Heart right ventricle (tissue), 16 donors: ENCODE measurements at regions not wholly inside any gene's neighbourhood (a gene's known extent, or its start where the extent isn't known, plus 50 kb on each side); places are given as distances from the start of the nearest gene placed in this dataset.

Source experiments
- ATAC-seq, 8 donors: fragments of 200-7000 bp; cut with Tn5 transposase; one replicate each; pipeline ENCODE4 v1.9.1; 2020; ENCODE audit warnings: mild to moderate bottlenecking in 8 of 8, moderate library complexity in 8 of 8, moderate number of reproducible peaks in 1 of 8
- DNase-seq, 2 donors: peaks; one replicate each; pipeline ENCODE4 v3.0.0-alpha.2; 2020
- H3K27ac ChIP-seq, 10 donors: fragments of 200-600 bp; sonication (generic) in 2 of 10; one replicate each; pipeline versions ENCODE4 v1.5.0 to v1.8.0; 2020 to 2022; ENCODE audit warnings: mild to moderate bottlenecking in 3 of 10
- H3K27me3 ChIP-seq, 7 donors: fragments of 200-600 bp; one replicate each; pipeline ENCODE4 v1.8.0; 2021 to 2022; ENCODE audit warnings: mild to moderate bottlenecking in 2 of 7
- H3K36me3 ChIP-seq, 9 donors: fragments of 200-600 bp; sonication (generic) in 1 of 9; one replicate each; pipeline versions ENCODE4 v1.5.0 to v1.8.0; 2020 to 2022; ENCODE audit warnings: mild to moderate bottlenecking in 2 of 9
- H3K4me1 ChIP-seq, 9 donors: fragments of 200-600 bp; sonication (generic) in 1 of 9; one replicate each; pipeline versions ENCODE4 v1.5.0 to v1.8.0; 2020 to 2022; ENCODE audit warnings: mild to moderate bottlenecking in 4 of 9
- H3K4me3 ChIP-seq, 10 donors: fragments of 200-600 bp; sonication (generic) in 2 of 10; one replicate each; pipeline versions ENCODE4 v1.5.0 to v1.8.0; 2020 to 2022; ENCODE audit warnings: mild to moderate bottlenecking in 7 of 10, moderate library complexity in 2 of 10
- H3K9me3 ChIP-seq, 11 donors: fragments of 200-600 bp in 10 of 11; sonication (generic) in 2 of 11; one replicate each; pipeline versions ENCODE4 v1.5.0 to v1.8.0; 2013 to 2022; ENCODE audit warnings: mild to moderate bottlenecking in 2 of 11, control low read depth in 1 of 11, moderate library complexity in 1 of 11
- CTCF ChIP-seq, 9 donors: fragments of 200-600 bp; sonication (generic) in 2 of 9; IDR thresholded peaks; one replicate each; pipeline versions ENCODE4 v1.5.0 to v1.8.0; 2021 to 2022; ENCODE audit warnings: antibody characterized with exemption in 9 of 9, mild to moderate bottlenecking in 5 of 9, moderate library complexity in 1 of 9
- WGBS, 2 donors: extraction: QIAGEN DNeasy Blood & Tissue Kit; methylation state at CpG; one replicate each; pipeline ENCODE4 v1.1.7; 2013; ENCODE audit warnings: inconsistent platforms in 1 of 2; 5-methylcytosine and 5-hydroxymethylcytosine counted together
- intact Hi-C, 10 donors: fragments of 100-400 bp; cut with DNase I; formaldehyde crosslinking; loops; one replicate each; pipeline versions ENCODE4 v1.11.1 to v1.14.2; 2022
- donor health status: Arrhythmogenic right ventricular cardiomyopathy.
- donor health status: ischemic (EF 13 %, LVEDD 7.1; RV severe dilation, severe dysfunction).
- donor health status: healthy with polysubstance abuse.
- donor health status: DM: no; HTN: yes; CAD: no.
- donor health status: DM: no; HTN: no; CAD: no.
- donor health status: ischemic (EF 25% LVEDD 6.9; RV normal size, moderate dysfunction).
- donor health status: ischemic (EF 25% LVEDD 5.7; RV mildly dilated, moderate dysfunction).
- donor health status: healthy.
- donor health status: DM: yes; HTN: yes; CAD: no.
- donor health status: Ischemic cardiomyopathy.
- donor health status: ischemic (EF 35%, LVEDD 5.7; RV mildly dilated, moderate dysfunction).
- donor health status: nonischemic (EF 11% LVEDD 7.7; RV severe dilation, severe dysfunction).
- donor health status: DM: yes; HTN: yes; CAD: no.
- donor health status: PGD.
- donor health status: ischemic (EF 29% LVEDD 5.4; RV normal size, mild dysfunction).
- donor health status: nonischemic (EF 23%, LVEDD 6.1; RV moderate dilation, normal function).

GRCh38 chr18:40523287-40523686, 1431.7 kb upstream of the PIK3C3 start:
- Histone ChIP-seq H3K4me3 (no peak overlapping the region), H3K27ac (no peak overlapping the region), H3K27me3 (no peaks in the 10 kb centered on the region), H3K9me3 (no peaks in the 10 kb centered on the region), H3K36me3 (no peaks in the 10 kb centered on the region), H3K4me1 (no peaks in the 10 kb centered on the region)
- intact Hi-C loops: no loop called here
- ATAC-seq: no peak
- no peak for DNase-seq
- TF ChIP-seq CTCF (IDR thresholded peaks at IDR 0.05): no peak
- 88 to 91% methylated on average over 1 of the region's 1 CpG for WGBS, 2 donors

DNA sequence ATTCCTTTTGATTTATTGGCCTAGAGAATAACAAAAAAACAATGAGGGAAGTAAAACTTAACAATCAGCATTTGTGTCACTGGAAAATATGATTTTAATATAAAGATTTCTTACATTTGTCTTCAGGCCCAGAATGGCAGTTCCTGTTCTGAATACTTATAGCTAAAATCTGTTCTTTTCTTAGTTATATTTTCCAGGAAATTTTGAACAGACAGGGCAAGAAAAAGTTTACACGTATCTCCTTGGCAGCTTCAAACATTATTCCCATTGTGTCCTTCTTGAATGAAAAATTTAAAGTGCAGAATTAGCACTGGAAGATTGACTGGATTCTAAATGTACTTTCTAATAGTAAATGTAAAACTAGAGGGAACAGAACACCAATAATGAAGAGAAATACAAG, 1454.0 kb upstream of the PIK3C3 start:
- Histone ChIP-seq H3K27ac (no peak overlapping the region), H3K4me3 (no peak overlapping the region), H3K27me3 (no peaks in the 10 kb centered on the region), H3K4me1 (no peaks in the 10 kb centered on the region), H3K9me3 (no peaks in the 10 kb centered on the region), H3K36me3 (no peaks in the 10 kb centered on the region)
- no peak for TF ChIP-seq CTCF (IDR thresholded peaks at IDR 0.05)
- no peak for DNase-seq
- intact Hi-C loops: no loop called here
- WGBS, 2 donors: 51 to 69% methylated on average over 1 of the region's 1 CpG
- no peak for ATAC-seq

DNA sequence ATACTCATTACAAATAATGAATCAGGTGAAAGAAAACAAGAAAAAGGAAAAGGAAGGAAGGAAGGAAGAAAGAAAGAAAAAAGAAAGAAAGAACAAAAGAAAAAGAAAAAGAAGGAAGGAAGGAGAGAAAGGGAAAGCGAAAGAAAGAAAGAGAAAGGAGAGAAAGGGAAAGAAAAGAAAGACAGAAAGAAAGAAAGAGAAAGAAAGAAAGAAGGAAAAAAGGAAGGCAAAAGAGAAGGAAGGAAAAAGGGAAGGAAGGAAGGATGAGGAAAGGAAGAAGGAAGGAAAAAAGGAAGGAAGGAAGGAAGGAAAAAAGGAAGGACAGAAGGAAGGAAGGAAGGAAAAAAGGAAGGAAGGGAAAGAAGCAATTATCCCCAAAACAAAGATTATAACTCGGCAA, 1460.4 kb upstream of the PIK3C3 start:
- Histone ChIP-seq H3K36me3 (no peaks in the 10 kb centered on the region), H3K9me3 (peaks cover 0 to 6% (median 0%) of the 10 kb centered on the region in 11 donors), H3K27ac (no peak overlapping the region), H3K4me1 (no peaks in the 10 kb centered on the region), H3K27me3 (no peaks in the 10 kb centered on the region), H3K4me3 (no peak overlapping the region)
- TF ChIP-seq CTCF (IDR thresholded peaks at IDR 0.05): no peak
- ATAC-seq (no peak), DNase-seq (no peak)
- WGBS, 2 donors: 75 to 81% methylated on average over 2 of the region's 2 CpGs
- intact Hi-C loops: no loop called here

- TF ChIP-seq CTCF (IDR thresholded peaks at IDR 0.05): no peak
- ATAC-seq (no peak), DNase-seq (no peak)
- H3K27me3 ChIP-seq: no peaks in the 10 kb centered on the region
- H3K4me1 ChIP-seq: no peaks in the 10 kb centered on the region
- H3K36me3 ChIP-seq: no peaks in the 10 kb centered on the region
- intact Hi-C loops: no loop called here
- H3K27ac ChIP-seq: no peak overlapping the region
- 73 to 87% methylated on average over 4 of the region's 4 CpGs for WGBS, 2 donors
- peaks cover 0 to 6% (median 0%) of the 10 kb centered on the region in 11 donors for H3K9me3 ChIP-seq
- H3K4me3 ChIP-seq: no peak overlapping the region
Measured at GRCh38 chr18:40493316-40493715, 1461.7 kb upstream of the PIK3C3 start.

- intact Hi-C loops: no loop called here
Measured at GRCh38 chr18:40489301-40489700, 1465.7 kb upstream of the PIK3C3 start.

More at GRCh38 chr18:40489301-40489700, 1465.7 kb upstream of the PIK3C3 start:
- ATAC-seq (no peak), DNase-seq (no peak)
- Histone ChIP-seq H3K27ac (no peak overlapping the region), H3K9me3 (peaks cover 0 to 6% (median 0%) of the 10 kb centered on the region in 11 donors), H3K4me3 (no peak overlapping the region), H3K4me1 (no peaks in the 10 kb centered on the region), H3K27me3 (no peaks in the 10 kb centered on the region), H3K36me3 (no peaks in the 10 kb centered on the region)
- TF ChIP-seq CTCF (IDR thresholded peaks at IDR 0.05): no peak
